B cell (primary cell): ENCODE measurements at regions not wholly inside any gene's neighbourhood (a gene's known extent, or its start where the extent isn't known, plus 50 kb on each side); places are given as distances from the start of the nearest gene placed in this dataset.

Experiments
- ATAC-seq: fragments of 200-7000 bp; cut with Tn5 transposase; one replicate; pipeline ENCODE4 v1.10.0; 2021; ENCODE audit warnings: low read depth, mild to moderate bottlenecking, moderate number of reproducible peaks, moderate library complexity
- CTCF ChIA-PET: fragments of 350-600 bp; sonication (Branson Sonifier 250); formaldehyde crosslinking; loops from one replicate; lab custom pipeline; 2021; ENCODE audit warnings: antibody characterized with exemption, inconsistent platforms; lab: Charles Lee
- POLR2A ChIA-PET: fragments of 350-600 bp; sonication (Branson Sonifier 250); formaldehyde crosslinking; loops from one replicate; lab custom pipeline; 2021; ENCODE audit warnings: antibody characterized with exemption; lab: Charles Lee
- DNase-seq: peaks from one replicate; pipeline ENCODE4 v3.0.0; 2013
- H2AFZ ChIP-seq: 2 replicates; pipeline ENCODE4 v1.6.1; 2012; ENCODE audit warnings: mild to moderate bottlenecking, low read depth, low read length; ENCODE audit not compliant: insufficient read depth, poor library complexity, severe bottlenecking
- H3K27ac ChIP-seq, 2 donors: 1 replicate in 1 of 2; 2 replicates in 1 of 2; pipeline ENCODE4 v1.5.1; 2012 to 2013; ENCODE audit warnings: low read length in 2 of 2, mild to moderate bottlenecking in 2 of 2, moderate library complexity in 1 of 2
- H3K27me3 ChIP-seq, 4 experiments: fragments of 200-600 bp in 1 of 4; sonication (generic) in 1 of 4; replicated peaks in 1 of 4; 1 replicate in 2 of 4; 2 replicates in 2 of 4; pipeline versions ENCODE4 v1.6.1 to v1.7.0; 2013 to 2016; ENCODE audit warnings: low read length in 3 of 4, mild to moderate bottlenecking in 2 of 4, mixed read lengths in 1 of 4, moderate library complexity in 1 of 4; ENCODE audit not compliant: insufficient read depth in 4 of 4, control insufficient read depth in 3 of 4; ENCODE audit errors: control extremely low read depth in 1 of 4
- H3K36me3 ChIP-seq, 2 experiments: replicated peaks in 1 of 2; 1 replicate in 1 of 2; 2 replicates in 1 of 2; pipeline versions ENCODE4 v1.6.1 to v1.7.1; 2013; ENCODE audit warnings: low read length in 1 of 2; ENCODE audit not compliant: insufficient read depth in 2 of 2, control insufficient read depth in 1 of 2; ENCODE audit errors: control extremely low read depth in 1 of 2, extremely low read depth in 1 of 2
- H3K4me1 ChIP-seq, 2 donors: fragments of 200-600 bp in 1 of 2; sonication (generic) in 1 of 2; 1 replicate in 1 of 2; 2 replicates in 1 of 2; pipeline versions ENCODE4 v1.5.1 to v1.6.1; 2013 to 2017; ENCODE audit warnings: low read length in 2 of 2; ENCODE audit not compliant: control insufficient read depth in 2 of 2, insufficient read depth in 2 of 2
- H3K4me2 ChIP-seq: replicated peaks from 2 replicates; pipeline ENCODE3; 2012; ENCODE audit warnings: mild to moderate bottlenecking, low read depth, low read length; ENCODE audit not compliant: poor library complexity, severe bottlenecking
- H3K4me3 ChIP-seq, 5 experiments: fragments of 200-600 bp in 1 of 5; sonication (generic) in 1 of 5; 1 replicate in 3 of 5; 2 replicates in 2 of 5; pipeline versions ENCODE4 v1.5.1 to v1.7.0; 2011 to 2016; ENCODE audit warnings: low read length in 4 of 5, mild to moderate bottlenecking in 4 of 5, low read depth in 2 of 5, control low read depth in 1 of 5, moderate library complexity in 1 of 5; ENCODE audit not compliant: insufficient read depth in 1 of 5; ENCODE audit errors: control extremely low read depth in 1 of 5, extremely low read depth in 1 of 5
- H3K79me2 ChIP-seq: fragments of 200-600 bp; sonication (generic); one replicate; pipeline ENCODE4 v1.6.0; 2016; ENCODE audit warnings: low read length; ENCODE audit not compliant: control insufficient read depth, insufficient read depth
- H3K9ac ChIP-seq: fragments of 200-600 bp; sonication (generic); 2 replicates; pipeline ENCODE4 v1.6.1; 2017; ENCODE audit warnings: mild to moderate bottlenecking, low read length, moderate library complexity
- H3K9me3 ChIP-seq, 3 donors: one replicate each; pipeline versions ENCODE4 v1.6.1 to v1.7.1; 2013; ENCODE audit warnings: low read length in 2 of 3; ENCODE audit not compliant: control insufficient read depth in 2 of 3, insufficient read depth in 1 of 3; ENCODE audit errors: control extremely low read depth in 1 of 3
- H4K20me1 ChIP-seq: 2 replicates; pipeline ENCODE4 v1.6.0; 2012; ENCODE audit warnings: mild to moderate bottlenecking, low read length; ENCODE audit not compliant: insufficient read depth, control insufficient read depth, poor library complexity, severe bottlenecking
- H3K27ac Mint-ChIP-seq: one replicate; pipeline ENCODE4 v1.8.0; 2021; ENCODE audit warnings: mixed read lengths
- H3K27me3 Mint-ChIP-seq: one replicate; pipeline ENCODE4 v1.8.0; 2021; ENCODE audit warnings: mixed read lengths
- H3K4me1 Mint-ChIP-seq: one replicate; pipeline ENCODE4 v1.8.0; 2021; ENCODE audit warnings: mixed read lengths
- H3K4me3 Mint-ChIP-seq: one replicate; pipeline ENCODE4 v1.8.0; 2021; ENCODE audit warnings: mixed read lengths
- H3K9me3 Mint-ChIP-seq: one replicate; pipeline ENCODE4 v1.8.0; 2022; ENCODE audit warnings: mixed read lengths; ENCODE audit not compliant: insufficient read depth
- EZH2 ChIP-seq: IDR thresholded peaks from 2 replicates; pipeline ENCODE4 v1.6.1; 2012; ENCODE audit warnings: borderline replicate concordance, low read depth, mild to moderate bottlenecking, moderate library complexity, low read length; ENCODE audit not compliant: insufficient read depth, poor library complexity, severe bottlenecking
- WGBS: methylation state at CpG from one replicate; pipeline ENCODE4 v1.1.5; 2013; ENCODE audit warnings: missing lambda C conversion rate; ENCODE audit not compliant: insufficient coverage; 5-methylcytosine and 5-hydroxymethylcytosine counted together
- intact Hi-C: fragments of 100-400 bp; cut with micrococcal nuclease; formaldehyde crosslinking; loops from one replicate; pipeline ENCODE4 v1.10.0; 2022
- TF ChIP-seq, protein P1 (sequence below): fragments of 200-600 bp; IDR thresholded peaks from one replicate; pipeline ENCODE4 v1.8.0; 2022; ENCODE audit warnings: antibody characterized with exemption, mild to moderate bottlenecking

DNA sequence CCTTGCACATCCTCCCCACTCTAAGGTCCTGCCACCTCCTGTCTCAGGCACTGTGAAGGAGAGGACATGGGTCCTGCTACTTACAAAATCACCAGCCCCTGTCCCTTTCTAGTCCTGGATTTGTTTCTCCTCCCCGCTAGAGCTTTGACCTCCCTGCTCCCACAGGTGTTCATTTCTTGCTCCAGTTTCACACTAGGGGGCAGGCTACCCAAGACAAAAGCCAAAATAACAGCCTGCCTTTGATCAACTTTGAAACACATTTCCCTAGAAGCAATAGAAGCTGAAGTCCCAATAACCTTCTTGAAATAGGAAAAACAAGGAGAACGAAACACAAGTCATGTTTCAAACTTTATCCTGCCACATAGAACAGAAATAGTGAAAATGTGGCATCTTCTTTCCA lies 164.4 kb downstream of the QDPR start:
- intact Hi-C loops: no loop called here
- Mint-ChIP-seq H3K27ac (no peak overlapping the region), H3K4me3 (no peak overlapping the region), H3K27me3 (no peaks in the 10 kb centered on the region), H3K9me3 (no peaks in the 10 kb centered on the region), H3K4me1 (no peaks in the 10 kb centered on the region)
- Histone ChIP-seq H3K27ac (no peak overlapping the region), H3K4me2 (no peak overlapping the region), H3K79me2 (no peaks in the 10 kb centered on the region), H4K20me1 (no peaks in the 10 kb centered on the region), H3K9me3 (peaks cover 0 to 1% (median 0%) of the 10 kb centered on the region in 3 donors), H3K36me3 (no peaks in the 10 kb centered on the region), H3K27me3 (no peaks in the 10 kb centered on the region), H2AFZ (no peak overlapping the region), H3K4me3 (no peak overlapping the region), H3K4me1 (no peaks in the 10 kb centered on the region), H3K9ac (no peak overlapping the region)
- no CpG with 5 or more reads among the region's 2 CpGs for WGBS
- ChIA-PET POLR2A (no interaction called here), CTCF (no interaction called here)
- no peak for TF ChIP-seq EZH2
- TF ChIP-seq, protein P1, sequence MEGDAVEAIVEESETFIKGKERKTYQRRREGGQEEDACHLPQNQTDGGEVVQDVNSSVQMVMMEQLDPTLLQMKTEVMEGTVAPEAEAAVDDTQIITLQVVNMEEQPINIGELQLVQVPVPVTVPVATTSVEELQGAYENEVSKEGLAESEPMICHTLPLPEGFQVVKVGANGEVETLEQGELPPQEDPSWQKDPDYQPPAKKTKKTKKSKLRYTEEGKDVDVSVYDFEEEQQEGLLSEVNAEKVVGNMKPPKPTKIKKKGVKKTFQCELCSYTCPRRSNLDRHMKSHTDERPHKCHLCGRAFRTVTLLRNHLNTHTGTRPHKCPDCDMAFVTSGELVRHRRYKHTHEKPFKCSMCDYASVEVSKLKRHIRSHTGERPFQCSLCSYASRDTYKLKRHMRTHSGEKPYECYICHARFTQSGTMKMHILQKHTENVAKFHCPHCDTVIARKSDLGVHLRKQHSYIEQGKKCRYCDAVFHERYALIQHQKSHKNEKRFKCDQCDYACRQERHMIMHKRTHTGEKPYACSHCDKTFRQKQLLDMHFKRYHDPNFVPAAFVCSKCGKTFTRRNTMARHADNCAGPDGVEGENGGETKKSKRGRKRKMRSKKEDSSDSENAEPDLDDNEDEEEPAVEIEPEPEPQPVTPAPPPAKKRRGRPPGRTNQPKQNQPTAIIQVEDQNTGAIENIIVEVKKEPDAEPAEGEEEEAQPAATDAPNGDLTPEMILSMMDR: no peak
- ATAC-seq: no peak
- no peak for DNase-seq

DNA sequence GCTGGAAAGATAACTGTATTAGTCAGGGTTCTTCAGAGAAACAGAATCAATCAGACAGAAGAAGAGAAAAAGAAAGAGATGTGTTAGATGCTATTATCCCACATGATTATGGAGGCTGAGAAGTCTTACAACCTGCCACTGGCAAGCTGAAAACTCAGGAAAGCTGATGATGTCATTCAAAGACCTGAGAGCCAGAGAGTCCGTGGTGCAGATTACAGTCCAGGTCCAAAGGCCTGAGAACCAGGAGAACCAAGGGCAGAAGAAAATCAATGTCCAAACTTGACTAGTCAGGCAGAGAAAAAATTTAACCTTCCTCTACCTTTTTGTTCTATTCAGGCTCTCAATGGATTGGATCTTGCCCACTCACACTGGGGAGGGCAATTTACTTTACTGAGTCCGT lies 172.5 kb downstream of the QDPR start:
- peaks cover 3% of the 10 kb centered on the region for H3K27me3 Mint-ChIP-seq
- no peaks in the 10 kb centered on the region for H3K4me1 Mint-ChIP-seq
- Histone ChIP-seq H3K27me3 (peaks cover 0 to 3% (median 0%) of the 10 kb centered on the region in 4 experiments), H3K4me2 (no peak overlapping the region), H3K9ac (no peak overlapping the region), H3K36me3 (no peaks in the 10 kb centered on the region), H3K4me3 (no peak overlapping the region), H2AFZ (no peak overlapping the region), H3K27ac (no peak overlapping the region), H4K20me1 (no peaks in the 10 kb centered on the region), H3K79me2 (no peaks in the 10 kb centered on the region), H3K9me3 (peaks cover 0 to 1% (median 0%) of the 10 kb centered on the region in 3 donors), H3K4me1 (no peaks in the 10 kb centered on the region)
- H3K27ac Mint-ChIP-seq: no peak overlapping the region
- 89% methylated on average over 1 of the region's 2 CpGs for WGBS
- ATAC-seq (no peak), DNase-seq (no peak)
- intact Hi-C loops: no loop called here
- H3K9me3 Mint-ChIP-seq: no peaks in the 10 kb centered on the region
- ChIA-PET CTCF (no interaction called here), POLR2A (no interaction called here)
- no peak overlapping the region for H3K4me3 Mint-ChIP-seq
- TF ChIP-seq, protein P1: no peak
- TF ChIP-seq EZH2: no peak
